ENCODE measurements at regions not wholly inside any gene's neighbourhood (a gene's known extent, or its start where the extent isn't known, plus 50 kb on each side); places are given as distances from the start of the nearest gene placed in this dataset.

DNA sequence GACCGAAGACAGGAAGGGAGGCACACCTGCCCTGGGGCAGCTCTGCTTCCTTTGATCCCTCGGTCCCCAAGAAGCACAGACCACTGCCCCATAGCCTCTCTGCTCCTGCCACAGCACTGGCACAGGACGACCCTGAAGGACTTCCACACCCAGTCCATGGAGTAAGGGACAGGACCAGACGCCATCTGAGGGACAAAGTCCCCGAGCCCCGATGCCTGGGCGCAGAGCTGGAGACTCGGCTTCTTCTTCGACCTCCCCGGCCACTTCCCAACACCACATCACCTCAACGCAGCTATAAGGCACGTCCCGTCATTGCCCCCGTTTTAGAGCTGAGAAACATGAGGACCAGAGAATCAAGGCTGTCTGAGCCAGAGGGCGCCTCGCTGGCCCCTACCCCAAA is 310.5 kb downstream of the BRD1 start:
- no peak overlapping the region for H3K23ac ChIP-seq (ENCODE audit: low read depth, low read length)
- H3K18ac ChIP-seq (ENCODE audit: low read depth, low read length): no peak overlapping the region
- ChIA-PET POLR2A (ENCODE audit: unreplicated experiment) (no interaction called here), CTCF (no interaction called here)
- no peak overlapping the region for H2AK5ac ChIP-seq (ENCODE audit: low read depth, low read length)
- H4K20me1 ChIP-seq (ENCODE audit: insufficient read depth, low read length): no peaks in the 10 kb centered on the region
- no peaks in the 10 kb centered on the region for H3K27me3 ChIP-seq (ENCODE audit: control insufficient read depth, insufficient read depth, low read length)
- intact Hi-C loops (cut with micrococcal nuclease): no loop called here
- TF ChIP-seq RAD21 (IDR thresholded peaks at IDR 0.05; ENCODE audit: low read length) (no peak), POLR2A (IDR thresholded peaks at IDR 0.05; ENCODE audit: low read depth, low read length) (no peak), MAZ (IDR thresholded peaks at IDR 0.05; ENCODE audit: borderline replicate concordance, low read depth, low read length) (no peak), RCOR1 (IDR thresholded peaks at IDR 0.05; ENCODE audit: insufficient replicate concordance, low read length) (no peak), RFX5 (IDR thresholded peaks at IDR 0.05; ENCODE audit: low read depth, low read length) (no peak), CHD1 (IDR thresholded peaks at IDR 0.05; ENCODE audit: low read depth, low read length) (no peak), MAFK (IDR thresholded peaks at IDR 0.05; ENCODE audit: low read depth, low read length) (no peak), NFE2L2 (IDR thresholded peaks at IDR 0.05; ENCODE audit: low read depth, low read length) (no peak), BHLHE40 (IDR thresholded peaks at IDR 0.05; ENCODE audit: low read depth, low read length) (no peak), SMC3 (IDR thresholded peaks at IDR 0.05; ENCODE audit: low read depth, low read length) (no peak), CEBPB (IDR thresholded peaks at IDR 0.05; ENCODE audit: low read depth, low read length) (no peak), FOS (IDR thresholded peaks at IDR 0.05; ENCODE audit: low read depth, low read length) (no peak), MXI1 (IDR thresholded peaks at IDR 0.05; ENCODE audit: borderline replicate concordance, low read depth, low read length) (no peak)
- TF ChIP-seq, protein P1, sequence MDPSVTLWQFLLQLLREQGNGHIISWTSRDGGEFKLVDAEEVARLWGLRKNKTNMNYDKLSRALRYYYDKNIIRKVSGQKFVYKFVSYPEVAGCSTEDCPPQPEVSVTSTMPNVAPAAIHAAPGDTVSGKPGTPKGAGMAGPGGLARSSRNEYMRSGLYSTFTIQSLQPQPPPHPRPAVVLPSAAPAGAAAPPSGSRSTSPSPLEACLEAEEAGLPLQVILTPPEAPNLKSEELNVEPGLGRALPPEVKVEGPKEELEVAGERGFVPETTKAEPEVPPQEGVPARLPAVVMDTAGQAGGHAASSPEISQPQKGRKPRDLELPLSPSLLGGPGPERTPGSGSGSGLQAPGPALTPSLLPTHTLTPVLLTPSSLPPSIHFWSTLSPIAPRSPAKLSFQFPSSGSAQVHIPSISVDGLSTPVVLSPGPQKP (IDR thresholded peaks at IDR 0.05; ENCODE audit: borderline replicate concordance, low read depth, low read length): no peak
- TF ChIP-seq, protein P2, sequence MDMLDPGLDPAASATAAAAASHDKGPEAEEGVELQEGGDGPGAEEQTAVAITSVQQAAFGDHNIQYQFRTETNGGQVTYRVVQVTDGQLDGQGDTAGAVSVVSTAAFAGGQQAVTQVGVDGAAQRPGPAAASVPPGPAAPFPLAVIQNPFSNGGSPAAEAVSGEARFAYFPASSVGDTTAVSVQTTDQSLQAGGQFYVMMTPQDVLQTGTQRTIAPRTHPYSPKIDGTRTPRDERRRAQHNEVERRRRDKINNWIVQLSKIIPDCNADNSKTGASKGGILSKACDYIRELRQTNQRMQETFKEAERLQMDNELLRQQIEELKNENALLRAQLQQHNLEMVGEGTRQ (IDR thresholded peaks at IDR 0.05; ENCODE audit: low read depth, low read length): no peak
- TF ChIP-seq, protein P3, sequence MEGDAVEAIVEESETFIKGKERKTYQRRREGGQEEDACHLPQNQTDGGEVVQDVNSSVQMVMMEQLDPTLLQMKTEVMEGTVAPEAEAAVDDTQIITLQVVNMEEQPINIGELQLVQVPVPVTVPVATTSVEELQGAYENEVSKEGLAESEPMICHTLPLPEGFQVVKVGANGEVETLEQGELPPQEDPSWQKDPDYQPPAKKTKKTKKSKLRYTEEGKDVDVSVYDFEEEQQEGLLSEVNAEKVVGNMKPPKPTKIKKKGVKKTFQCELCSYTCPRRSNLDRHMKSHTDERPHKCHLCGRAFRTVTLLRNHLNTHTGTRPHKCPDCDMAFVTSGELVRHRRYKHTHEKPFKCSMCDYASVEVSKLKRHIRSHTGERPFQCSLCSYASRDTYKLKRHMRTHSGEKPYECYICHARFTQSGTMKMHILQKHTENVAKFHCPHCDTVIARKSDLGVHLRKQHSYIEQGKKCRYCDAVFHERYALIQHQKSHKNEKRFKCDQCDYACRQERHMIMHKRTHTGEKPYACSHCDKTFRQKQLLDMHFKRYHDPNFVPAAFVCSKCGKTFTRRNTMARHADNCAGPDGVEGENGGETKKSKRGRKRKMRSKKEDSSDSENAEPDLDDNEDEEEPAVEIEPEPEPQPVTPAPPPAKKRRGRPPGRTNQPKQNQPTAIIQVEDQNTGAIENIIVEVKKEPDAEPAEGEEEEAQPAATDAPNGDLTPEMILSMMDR (conservative IDR thresholded peaks at IDR 0.05; ENCODE audit: low read depth, low read length): no peak
- ATAC-seq (ENCODE audit: low read depth): no peak
- H2AK9ac ChIP-seq (replicated peaks; ENCODE audit: low read depth, low read length, poor library complexity): no peak overlapping the region
- H3K36me3 ChIP-seq (ENCODE audit: control insufficient read depth, insufficient read depth, low read length): no peaks in the 10 kb centered on the region
- no peak overlapping the region for H4K91ac ChIP-seq (ENCODE audit: insufficient read depth, low read depth, low read length)
- 68% methylated on average over 6 of the region's 16 CpGs; no CpG with 5 or more reads in 1 of the 2 experiments for WGBS, 2 experiments (ENCODE audit: extremely low coverage in 2 of 2, insufficient read length in 1 of 2)
- H2BK20ac ChIP-seq (ENCODE audit: low read depth, low read length): no peak overlapping the region
- no peak overlapping the region for H3K14ac ChIP-seq (replicated peaks; ENCODE audit: low read depth, low read length)
- H3K4me2 ChIP-seq (ENCODE audit: low read depth, low read length): no peak overlapping the region
- H2BK5ac ChIP-seq (ENCODE audit: low read depth, low read length, poor library complexity, severe bottlenecking): no peak overlapping the region
- no peaks in the 10 kb centered on the region for H3K9me1 ChIP-seq (ENCODE audit: insufficient read depth, low read length)
- no peak for DNase-seq
- no peak overlapping the region for H3K56ac ChIP-seq (ENCODE audit: extremely low read depth, insufficient read depth, low read length)
- no peak overlapping the region for H3K27ac ChIP-seq (ENCODE audit: insufficient read depth, low read length)
- no peak overlapping the region for H2BK15ac ChIP-seq (ENCODE audit: low read depth, low read length)
- no peak overlapping the region for H2AFZ ChIP-seq (replicated peaks; ENCODE audit: low read length, poor library complexity)
- no peak overlapping the region for H3K9ac ChIP-seq (ENCODE audit: low read depth, low read length)
- dilution Hi-C loops (cut with HindIII; ENCODE audit: low sequenced_read_pairs, unreplicated experiment): no loop called here
- no peaks in the 10 kb centered on the region for H3K79me1 ChIP-seq (ENCODE audit: low read depth in 1 of 2, low read length in 2 of 2)
- no peak overlapping the region for H4K5ac ChIP-seq (ENCODE audit: low read depth, low read length)
- H4K8ac ChIP-seq (ENCODE audit: low read depth in 2 of 2, low read length in 2 of 2): no peak overlapping the region
- no peak overlapping the region for H3K4ac ChIP-seq (ENCODE audit: low read depth, low read length)
- BruUV-seq (replicated peaks): no TSS peak
- in situ Hi-C loops (cut with MboI; ENCODE audit: low sequenced_read_pairs): no loop called here
- no peaks in the 10 kb centered on the region for H3K4me1 ChIP-seq (ENCODE audit: control insufficient read depth, insufficient read depth, low read length)
- no peak overlapping the region for H2BK120ac ChIP-seq (ENCODE audit: low read depth, low read length)
- H3K4me3 ChIP-seq (ENCODE audit: insufficient read depth, low read depth, low read length): no peak overlapping the region
- H3K9me3 ChIP-seq (ENCODE audit: control insufficient read depth, insufficient read depth, low read length): peaks cover 51% of the 10 kb centered on the region

All from IMR-90 (cell line).